Panc1 (cell line): ENCODE measurements at regions not wholly inside any gene's neighbourhood (a gene's known extent, or its start where the extent isn't known, plus 50 kb on each side); places are given as distances from the start of the nearest gene placed in this dataset.

Experiments
- ATAC-seq: fragments of 200-7000 bp; cut with Tn5 transposase; 2 replicates; pipeline ENCODE4 v1.9.1; 2020; ENCODE audit warnings: mild to moderate bottlenecking, moderate library complexity
- BruUV-seq: library from RNA; stranded (reverse); fragments of 400-500 nt; replicated peaks from 2 replicates; lab custom pipeline; 2021; lab: Mats Ljungman, UMichigan
- CTCF ChIA-PET: fragments of 300-600 bp; sonication (Branson Sonifier 250); formaldehyde crosslinking; loops from one replicate; lab custom pipeline; 2022; ENCODE audit warnings: antibody characterized with exemption; lab: Charles Lee
- POLR2A ChIA-PET: fragments of 300-600 bp; sonication (Branson Sonifier 250); formaldehyde crosslinking; loops from one replicate; lab custom pipeline; 2022; ENCODE audit warnings: antibody characterized with exemption; lab: Charles Lee
- DNase-seq: peaks from one replicate; pipeline ENCODE4 v3.0.0-alpha.2; 2010; ENCODE audit warnings: low read depth, low spot score
- H3K27ac ChIP-seq: 2 replicates; pipeline ENCODE4 v1.5.1; 2011; ENCODE audit warnings: mild to moderate bottlenecking, low read length, inconsistent platforms
- H3K27me3 ChIP-seq: fragments of 200-500 bp; sonication (Bioruptor generic); 2 replicates; pipeline ENCODE4 v1.6.0; 2014; ENCODE audit warnings: low read length, inconsistent platforms; ENCODE audit not compliant: control insufficient read depth, insufficient read depth
- H3K36me3 ChIP-seq: fragments of 200-500 bp; sonication (Bioruptor generic); 2 replicates; pipeline ENCODE4 v1.5.1; 2014; ENCODE audit warnings: inconsistent platforms, mild to moderate bottlenecking, low read length, moderate library complexity; ENCODE audit not compliant: control insufficient read depth, insufficient read depth
- H3K4me1 ChIP-seq: 2 replicates; pipeline ENCODE4 v1.5.1; 2011; ENCODE audit warnings: inconsistent platforms, mild to moderate bottlenecking, low read length, moderate library complexity; ENCODE audit not compliant: control insufficient read depth, insufficient read depth
- H3K4me3 ChIP-seq, 2 experiments: 2 replicates each; pipeline ENCODE4 v1.5.1; 2011 to 2012; ENCODE audit warnings: low read depth in 2 of 2, low read length in 2 of 2, mild to moderate bottlenecking in 2 of 2, inconsistent platforms in 1 of 2, moderate library complexity in 1 of 2
- H3K9me3 ChIP-seq: fragments of 200-500 bp; sonication (Bioruptor generic); 2 replicates; pipeline ENCODE4 v1.5.1; 2014; ENCODE audit warnings: low read depth, mild to moderate bottlenecking, inconsistent platforms, low read length, moderate library complexity; ENCODE audit not compliant: control insufficient read depth, insufficient read depth
- POLR2AphosphoS5 ChIP-seq: IDR thresholded peaks from 2 replicates; pipeline ENCODE4 v1.6.1; 2012; ENCODE audit warnings: mild to moderate bottlenecking, low read depth, low read length, moderate library complexity
- REST ChIP-seq, 2 experiments: IDR thresholded peaks; 2 replicates each; pipeline ENCODE4 v1.6.1; 2011 to 2012; ENCODE audit warnings: low read depth in 2 of 2, control low read depth in 1 of 2, low read length in 1 of 2, mild to moderate bottlenecking in 1 of 2, moderate library complexity in 1 of 2; ENCODE audit not compliant: insufficient read depth in 1 of 2
- SIN3A ChIP-seq: IDR thresholded peaks from 2 replicates; pipeline ENCODE4 v1.6.1; 2012; ENCODE audit warnings: low read depth, mild to moderate bottlenecking, low read length, moderate library complexity, borderline replicate concordance; ENCODE audit not compliant: insufficient read depth
- TCF7L2 ChIP-seq: IDR thresholded peaks from 2 replicates; pipeline ENCODE4 v1.6.1; 2011; ENCODE audit warnings: mild to moderate bottlenecking, low read depth, low read length, inconsistent platforms
- in situ Hi-C: cut with HindIII; loops from 2 replicates; pipeline ENCODE4 v1.10.0; 2016; ENCODE audit warnings: low sequenced_read_pairs, low pct_unique_long_range_greater_than_20kb
- intact Hi-C: fragments of 100-400 bp; cut with micrococcal nuclease; formaldehyde crosslinking; loops from one replicate; pipeline ENCODE4 v1.10.0; 2022; ENCODE audit not compliant: unreplicated experiment
- TF ChIP-seq, protein P1 (sequence below): fragments of 450-650 bp; IDR thresholded peaks from 2 replicates; pipeline ENCODE4 v1.5.1; 2017; ENCODE audit warnings: mild to moderate bottlenecking

DNA sequence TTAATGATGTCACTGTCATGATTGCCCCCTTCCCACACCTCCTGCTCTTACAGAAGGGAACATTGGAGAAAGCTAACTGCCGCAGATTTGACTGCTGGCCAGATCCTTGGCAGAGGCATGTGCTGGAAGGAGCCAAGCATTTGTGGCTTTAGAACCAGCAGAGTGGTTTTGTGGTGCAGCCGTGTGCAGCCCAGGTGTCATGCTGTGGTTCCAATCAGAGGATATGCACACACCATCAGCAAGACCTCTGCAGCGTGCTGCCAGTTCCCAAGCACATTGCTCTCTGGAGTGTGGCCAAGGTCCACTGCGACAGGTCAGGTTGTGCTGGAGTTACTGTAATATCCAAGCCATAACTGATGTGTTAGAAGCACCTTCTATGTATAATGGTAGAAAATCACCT, 61.6 kb downstream of the OTOL1 start:
- ChIA-PET CTCF (no interaction called here), POLR2A (no interaction called here)
- H3K4me3 ChIP-seq = no peak overlapping the region
- intact Hi-C loops = no loop called here
- no peak overlapping the region for H3K27ac ChIP-seq
- BruUV-seq = no TSS peak
- ATAC-seq (no peak), DNase-seq (no peak)
- in situ Hi-C loops = no loop called here
- H3K36me3 ChIP-seq = no peaks in the 10 kb centered on the region
- H3K4me1 ChIP-seq = 0 out of 2 replicates have a peak, but pooled peaks cover 3% of the 10 kb centered on the region
- TF ChIP-seq SIN3A (no peak), REST (IDR thresholded peaks at IDR 0.05; ENCODE audit: insufficient read depth in 1 of 2, low read depth in 2 of 2, low read length in 1 of 2) (no peak), TCF7L2 (no peak), POLR2AphosphoS5 (no peak)
- TF ChIP-seq, protein P1, sequence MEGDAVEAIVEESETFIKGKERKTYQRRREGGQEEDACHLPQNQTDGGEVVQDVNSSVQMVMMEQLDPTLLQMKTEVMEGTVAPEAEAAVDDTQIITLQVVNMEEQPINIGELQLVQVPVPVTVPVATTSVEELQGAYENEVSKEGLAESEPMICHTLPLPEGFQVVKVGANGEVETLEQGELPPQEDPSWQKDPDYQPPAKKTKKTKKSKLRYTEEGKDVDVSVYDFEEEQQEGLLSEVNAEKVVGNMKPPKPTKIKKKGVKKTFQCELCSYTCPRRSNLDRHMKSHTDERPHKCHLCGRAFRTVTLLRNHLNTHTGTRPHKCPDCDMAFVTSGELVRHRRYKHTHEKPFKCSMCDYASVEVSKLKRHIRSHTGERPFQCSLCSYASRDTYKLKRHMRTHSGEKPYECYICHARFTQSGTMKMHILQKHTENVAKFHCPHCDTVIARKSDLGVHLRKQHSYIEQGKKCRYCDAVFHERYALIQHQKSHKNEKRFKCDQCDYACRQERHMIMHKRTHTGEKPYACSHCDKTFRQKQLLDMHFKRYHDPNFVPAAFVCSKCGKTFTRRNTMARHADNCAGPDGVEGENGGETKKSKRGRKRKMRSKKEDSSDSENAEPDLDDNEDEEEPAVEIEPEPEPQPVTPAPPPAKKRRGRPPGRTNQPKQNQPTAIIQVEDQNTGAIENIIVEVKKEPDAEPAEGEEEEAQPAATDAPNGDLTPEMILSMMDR = no peak
- no peaks in the 10 kb centered on the region for H3K9me3 ChIP-seq
- peaks cover 6% of the 10 kb centered on the region for H3K27me3 ChIP-seq

DNA sequence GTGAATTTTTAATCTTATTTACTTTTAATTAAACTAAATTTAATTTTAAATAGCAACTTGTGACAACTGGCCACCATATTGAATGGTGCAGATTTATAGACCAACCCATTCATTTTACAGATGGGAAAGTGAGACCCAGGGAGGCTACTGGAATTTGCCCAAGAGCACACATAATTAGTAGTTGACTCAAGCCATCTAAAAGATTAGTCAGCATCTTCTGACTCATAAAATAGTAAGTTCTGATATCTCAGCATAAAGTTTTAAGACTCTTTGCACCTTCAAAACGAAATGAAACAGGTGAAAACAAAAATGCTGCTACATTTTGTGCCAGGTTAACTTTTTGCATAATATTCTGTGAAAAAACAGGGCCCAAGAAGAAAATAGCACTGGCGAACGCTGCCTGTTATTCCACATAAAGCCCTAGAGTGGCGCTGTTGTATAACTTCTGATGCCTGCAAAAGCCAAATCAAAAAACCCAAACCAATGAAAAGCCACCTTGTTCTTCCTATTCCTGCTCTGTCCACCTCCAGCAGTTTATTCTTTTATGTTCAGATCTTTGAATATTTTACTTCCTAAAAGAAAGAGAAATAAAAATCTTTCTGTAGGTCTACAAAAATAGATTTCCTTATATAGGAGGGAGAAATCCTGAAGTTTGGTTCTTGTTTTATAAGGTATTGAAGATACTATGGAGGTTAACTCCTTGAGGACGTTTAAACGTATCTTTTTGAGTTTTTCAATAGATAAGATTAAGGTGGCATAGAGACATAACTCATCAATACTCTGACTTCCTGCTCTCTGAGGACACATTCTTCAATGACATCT, 62.8 kb downstream of the OTOL1 start:
- TF ChIP-seq SIN3A (no peak), POLR2AphosphoS5 (no peak), REST (IDR thresholded peaks at IDR 0.05; ENCODE audit: insufficient read depth in 1 of 2, low read depth in 2 of 2, low read length in 1 of 2) (no peak), TCF7L2 (no peak)
- TF ChIP-seq, protein P1 = peak; percentile 90
- Histone ChIP-seq H3K9me3 (no peaks in the 10 kb centered on the region), H3K4me1 (0 out of 2 replicates have a peak, but pooled peaks cover 3% of the 10 kb centered on the region), H3K27ac (no peak overlapping the region), H3K36me3 (no peaks in the 10 kb centered on the region), H3K4me3 (no peak overlapping the region), H3K27me3 (peaks cover 3% of the 10 kb centered on the region; the same call in 1 of the 2 replicates)
- in situ Hi-C loops = no loop called here
- no TSS peak for BruUV-seq
- ChIA-PET POLR2A (no interaction called here), CTCF (no interaction called here)
- DNase-seq (peak; percentile 46), ATAC-seq (no peak)
- intact Hi-C loops = no loop called here
